H1 (cell line): ENCODE measurements at regions not wholly inside any gene's neighbourhood (a gene's known extent, or its start where the extent isn't known, plus 50 kb on each side); places are given as distances from the start of the nearest gene placed in this dataset.

ENCODE experiments used
- CTCF ChIA-PET: fragments of 300-600 bp; sonication (Branson Sonifier 250); formaldehyde crosslinking; loops from one replicate; lab custom pipeline; 2021; ENCODE audit not compliant: partially characterized antibody; lab: Charles Lee
- POLR2A ChIA-PET: fragments of 300-600 bp; sonication (Branson Sonifier 250); formaldehyde crosslinking; loops from one replicate; lab custom pipeline; 2021; ENCODE audit warnings: inconsistent platforms; ENCODE audit not compliant: partially characterized antibody; lab: Charles Lee
- DNase-seq, 2 experiments: peaks; one replicate each; pipeline versions ENCODE4 v3.0.0 to v3.0.0-alpha.2; 2010 to 2022; ENCODE audit warnings: low spot score in 2 of 2, low read depth in 1 of 2, mixed read lengths in 1 of 2
- FAIRE-seq: peaks from 2 replicates; lab custom pipeline; 2011; peaks lifted over from hg19 to GRCh38; lab: Jason Lieb, UNC
- H2AFZ ChIP-seq: 2 replicates; pipeline ENCODE4 v1.8.1; 2012; ENCODE audit warnings: low read length, inconsistent platforms
- H2AK5ac ChIP-seq: 2 replicates; pipeline ENCODE4 v1.6.1; 2013; ENCODE audit warnings: low read depth, low read length
- H2BK120ac ChIP-seq: replicated peaks from 2 replicates; pipeline ENCODE3; 2013; ENCODE audit warnings: low read depth, low read length, inconsistent platforms
- H2BK12ac ChIP-seq: 2 replicates; pipeline ENCODE4 v1.6.1; 2013; ENCODE audit warnings: low read depth, low read length
- H2BK15ac ChIP-seq: 2 replicates; pipeline ENCODE4 v1.6.1; 2013; ENCODE audit warnings: low read length
- H2BK20ac ChIP-seq: 2 replicates; pipeline ENCODE4 v1.6.1; 2013; ENCODE audit warnings: low read length
- H2BK5ac ChIP-seq: 2 replicates; pipeline ENCODE4 v1.6.1; 2013; ENCODE audit warnings: low read depth, low read length
- H3K14ac ChIP-seq: 2 replicates; pipeline ENCODE4 v1.6.1; 2013; ENCODE audit warnings: inconsistent platforms; ENCODE audit not compliant: insufficient read length
- H3K18ac ChIP-seq: 2 replicates; pipeline ENCODE4 v1.6.1; 2013; ENCODE audit warnings: low read length; ENCODE audit errors: extremely low read depth
- H3K23ac ChIP-seq: 2 replicates; pipeline ENCODE4 v1.6.1; 2013; ENCODE audit warnings: inconsistent platforms; ENCODE audit not compliant: insufficient read length
- H3K23me2 ChIP-seq: 2 replicates; pipeline ENCODE4 v1.6.1; 2013; ENCODE audit warnings: low read depth, low read length
- H3K27ac ChIP-seq: 2 replicates; pipeline ENCODE4 v1.6.1; 2011; ENCODE audit warnings: low read depth, low read length, inconsistent platforms
- H3K27me3 ChIP-seq, 4 experiments: replicated peaks in 1 of 4; 1 replicate in 1 of 4; 2 replicates in 3 of 4; pipeline versions ENCODE4 v1.6.1 to v1.8.1; 2011 to 2013; ENCODE audit warnings: low read length in 3 of 4, mild to moderate bottlenecking in 3 of 4, inconsistent platforms in 2 of 4, mixed read lengths in 2 of 4, moderate library complexity in 1 of 4; ENCODE audit not compliant: control insufficient read depth in 3 of 4, insufficient read depth in 3 of 4; ENCODE audit errors: extremely low read depth in 1 of 4
- H3K36me3 ChIP-seq, 4 experiments: 2 replicates each; pipeline versions ENCODE4 v1.6.1 to v1.8.1; 2011 to 2013; ENCODE audit warnings: mild to moderate bottlenecking in 4 of 4, low read length in 3 of 4, moderate library complexity in 2 of 4, control low read depth in 1 of 4, inconsistent platforms in 1 of 4; ENCODE audit not compliant: insufficient read depth in 4 of 4, control insufficient read depth in 2 of 4
- H3K4ac ChIP-seq: replicated peaks from 2 replicates; pipeline ENCODE3; 2013; ENCODE audit warnings: low read length, low read depth, mixed read lengths, inconsistent platforms; ENCODE audit not compliant: insufficient read length
- H3K4me1 ChIP-seq, 4 experiments: replicated peaks in 1 of 4; 1 replicate in 1 of 4; 2 replicates in 3 of 4; pipeline versions ENCODE4 v1.6.1 to v1.8.1; 2011 to 2013; ENCODE audit warnings: low read length in 3 of 4, inconsistent platforms in 2 of 4, mixed read lengths in 1 of 4; ENCODE audit not compliant: insufficient read depth in 4 of 4, control insufficient read depth in 3 of 4
- H3K4me2 ChIP-seq, 2 experiments: 2 replicates each; pipeline versions ENCODE4 v1.6.1 to v1.8.1; 2011 to 2013; ENCODE audit warnings: low read depth in 2 of 2, low read length in 2 of 2, control low read depth in 1 of 2, inconsistent platforms in 1 of 2, mild to moderate bottlenecking in 1 of 2; ENCODE audit not compliant: insufficient read depth in 1 of 2
- H3K4me3 ChIP-seq, 4 experiments: fragments of 200-600, 300-600 bp in 1 of 4; sonication (generic), shearing (Covaris generic), sonication (Bioruptor Twin) in 1 of 4; 2 replicates each; pipeline versions ENCODE4 v1.5.1 to v1.8.1; 2011 to 2016; ENCODE audit warnings: low read length in 4 of 4, low read depth in 3 of 4, control low read depth in 2 of 4, inconsistent platforms in 2 of 4, mild to moderate bottlenecking in 2 of 4, mixed read lengths in 1 of 4, moderate library complexity in 1 of 4; ENCODE audit not compliant: insufficient read depth in 2 of 4; ENCODE audit errors: extremely low read depth in 1 of 4
- H3K56ac ChIP-seq: replicated peaks from 2 replicates; pipeline ENCODE3; 2013; ENCODE audit warnings: low read depth, mild to moderate bottlenecking, mixed read lengths, low read length, inconsistent platforms; ENCODE audit not compliant: insufficient read length
- H3K79me1 ChIP-seq: 2 replicates; pipeline ENCODE4 v1.6.1; 2013; ENCODE audit warnings: low read depth, low read length, control low read depth
- H3K79me2 ChIP-seq, 2 experiments: 2 replicates each; pipeline versions ENCODE4 v1.6.1 to v1.8.1; 2012 to 2013; ENCODE audit warnings: low read length in 2 of 2, mild to moderate bottlenecking in 2 of 2, inconsistent platforms in 1 of 2; ENCODE audit not compliant: insufficient read depth in 2 of 2, control insufficient read depth in 1 of 2
- H3K9ac ChIP-seq, 4 experiments: replicated peaks in 1 of 4; 1 replicate in 1 of 4; 2 replicates in 3 of 4; pipeline versions ENCODE4 v1.6.1 to v1.8.1; 2011 to 2013; ENCODE audit warnings: low read depth in 3 of 4, low read length in 3 of 4, control low read depth in 2 of 4, mild to moderate bottlenecking in 2 of 4, moderate library complexity in 2 of 4, inconsistent platforms in 1 of 4; ENCODE audit errors: extremely low read depth in 1 of 4
- H3K9me3 ChIP-seq, 2 experiments: 2 replicates each; pipeline versions ENCODE4 v1.6.1 to v1.8.1; 2012 to 2013; ENCODE audit warnings: mild to moderate bottlenecking in 2 of 2, moderate library complexity in 2 of 2, control low read depth in 1 of 2, inconsistent platforms in 1 of 2, low read depth in 1 of 2, low read length in 1 of 2, mixed read lengths in 1 of 2; ENCODE audit not compliant: insufficient read depth in 2 of 2
- H4K20me1 ChIP-seq, 2 experiments: replicated peaks in 1 of 2; 2 replicates each; pipeline versions ENCODE3 to v1.8.1; 2011 to 2013; ENCODE audit warnings: inconsistent platforms in 2 of 2, low read length in 2 of 2, mild to moderate bottlenecking in 1 of 2; ENCODE audit not compliant: insufficient read depth in 2 of 2, control insufficient read depth in 1 of 2
- H4K5ac ChIP-seq: 2 replicates; pipeline ENCODE4 v1.6.1; 2013; ENCODE audit warnings: low read length, low read depth, mixed read lengths, inconsistent platforms; ENCODE audit not compliant: insufficient read length
- H4K8ac ChIP-seq: 2 replicates; pipeline ENCODE4 v1.8.0; 2013; ENCODE audit warnings: mild to moderate bottlenecking, moderate library complexity, low read length, inconsistent platforms; ENCODE audit not compliant: insufficient read depth; ENCODE audit errors: extremely low read depth
- H4K91ac ChIP-seq: replicated peaks from 2 replicates; pipeline ENCODE3; 2013; ENCODE audit warnings: low read length, mixed read lengths, inconsistent platforms; ENCODE audit not compliant: insufficient read length
- BRCA1 ChIP-seq: IDR thresholded peaks from 2 replicates; pipeline ENCODE4 v1.6.1; 2012; ENCODE audit warnings: low read depth, low read length, improper control_type of control experiment
- CREB1 ChIP-seq: IDR thresholded peaks from 2 replicates; pipeline ENCODE4 v1.6.1; 2012; ENCODE audit warnings: inconsistent platforms
- CTBP2 ChIP-seq: IDR thresholded peaks from 2 replicates; pipeline ENCODE4 v1.7.0; 2011; ENCODE audit warnings: borderline replicate concordance, mild to moderate bottlenecking, moderate library complexity, mixed read lengths, low read length; ENCODE audit not compliant: insufficient read depth, insufficient read length
- EP300 ChIP-seq, 2 experiments: IDR thresholded peaks; 1 replicate in 1 of 2; 2 replicates in 1 of 2; pipeline ENCODE4 v1.6.1; 2011 to 2012; ENCODE audit warnings: low read depth in 2 of 2, low read length in 2 of 2, mild to moderate bottlenecking in 2 of 2, borderline replicate concordance in 1 of 2, inconsistent platforms in 1 of 2, moderate library complexity in 1 of 2
- HDAC2 ChIP-seq, 2 experiments: fragments of 300-600 bp in 1 of 2; sonication (generic) in 1 of 2; IDR thresholded peaks; 2 replicates each; pipeline ENCODE4 v1.6.1; 2011 to 2012; ENCODE audit warnings: low read depth in 2 of 2, low read length in 2 of 2, mild to moderate bottlenecking in 2 of 2, moderate library complexity in 2 of 2, borderline replicate concordance in 1 of 2, inconsistent platforms in 1 of 2
- HDAC6 ChIP-seq: IDR thresholded peaks from one replicate; pipeline ENCODE4 v1.7.1; 2012; ENCODE audit warnings: low read depth, mild to moderate bottlenecking, inconsistent platforms, low read length, moderate library complexity
- JUND ChIP-seq: IDR thresholded peaks from 2 replicates; pipeline ENCODE4 v1.6.1; 2011; ENCODE audit warnings: mild to moderate bottlenecking, improper control_type of control experiment, low read length
- POLR2AphosphoS5 ChIP-seq: IDR thresholded peaks from 2 replicates; pipeline ENCODE4 v1.6.1; 2011; ENCODE audit warnings: low read depth, low read length
- RAD21 ChIP-seq, 2 experiments: IDR thresholded peaks in 1 of 2; conservative IDR thresholded peaks in 1 of 2; 2 replicates each; pipeline ENCODE4 v1.6.1; 2011; ENCODE audit warnings: low read depth in 2 of 2, low read length in 2 of 2, improper control_type of control experiment in 1 of 2, inconsistent platforms in 1 of 2, mild to moderate bottlenecking in 1 of 2, moderate library complexity in 1 of 2
- WGBS, 2 experiments: shearing (Covaris generic) in 1 of 2; methylation state at CpG; one replicate each; pipeline versions ENCODE4 v1.1.6 to v1.1.7; 2013 to 2015; ENCODE audit warnings: low lambda C conversion rate in 2 of 2, mixed read lengths in 2 of 2, inconsistent platforms in 1 of 2, low coverage in 1 of 2, missing lambda C conversion rate in 1 of 2; ENCODE audit not compliant: insufficient replicate concordance in 2 of 2, insufficient coverage in 1 of 2, insufficient read length in 1 of 2; ENCODE audit errors: extremely low coverage in 1 of 2, missing lambda C conversion rate in 1 of 2; 5-methylcytosine and 5-hydroxymethylcytosine counted together

- no peak for FAIRE-seq
- H4K8ac ChIP-seq, result no peak overlapping the region
- H2AFZ ChIP-seq, result no peak overlapping the region
- no peak overlapping the region for H2BK12ac ChIP-seq
- no peak overlapping the region for H3K4ac ChIP-seq
- no peaks in the 10 kb centered on the region for H3K4me1 ChIP-seq
- H3K23me2 ChIP-seq, result no peaks in the 10 kb centered on the region
- no peaks in the 10 kb centered on the region for H3K79me2 ChIP-seq
- 100% methylated on average over 1 of the region's 1 CpG; no CpG with 5 or more reads in 1 of the 2 experiments for WGBS, 2 experiments
- ChIA-PET CTCF (no interaction called here), POLR2A (interaction anchor here (1.1 kb wide), 1 partner anchor 27 kb away, joined by 3 read pairs; no protein-coding TSS in a partner anchor)
- no peak overlapping the region for H3K23ac ChIP-seq
- no peaks in the 10 kb centered on the region for H3K79me1 ChIP-seq
- H3K27ac ChIP-seq, result no peak overlapping the region
- H3K4me2 ChIP-seq, result no peak overlapping the region
- no peak overlapping the region for H2BK5ac ChIP-seq
- H3K36me3 ChIP-seq, result no peaks in the 10 kb centered on the region
- no peak for TF ChIP-seq HDAC6
- TF ChIP-seq JUND, result no peak
- no peak for TF ChIP-seq CREB1
- no peak for TF ChIP-seq EP300 (IDR thresholded peaks at IDR 0.05; ENCODE audit: borderline replicate concordance in 1 of 2, low read depth in 2 of 2, low read length in 2 of 2)
- TF ChIP-seq POLR2AphosphoS5, result no peak
- no peak for TF ChIP-seq HDAC2 (IDR thresholded peaks at IDR 0.05; ENCODE audit: borderline replicate concordance in 1 of 2, low read depth in 2 of 2, low read length in 2 of 2)
- no peak for TF ChIP-seq CTBP2
- no peak for TF ChIP-seq RAD21 (IDR thresholded peaks at IDR 0.05 in 1 of 2, conservative IDR thresholded peaks at IDR 0.05 in 1 of 2; ENCODE audit: low read depth in 2 of 2, low read length in 2 of 2)
- no peak for TF ChIP-seq BRCA1
- H4K5ac ChIP-seq, result no peak overlapping the region
- H2BK120ac ChIP-seq, result no peak overlapping the region
- no peaks in the 10 kb centered on the region for H3K9me3 ChIP-seq
- no peak overlapping the region for H3K9ac ChIP-seq
- H3K18ac ChIP-seq, result no peak overlapping the region
- H4K91ac ChIP-seq, result no peak overlapping the region
- H3K56ac ChIP-seq, result no peak overlapping the region
- no peak overlapping the region for H2BK15ac ChIP-seq
- no peak overlapping the region for H3K4me3 ChIP-seq
- DNase-seq, result no peak
- H3K14ac ChIP-seq, result no peak overlapping the region
- no peaks in the 10 kb centered on the region for H3K27me3 ChIP-seq
- H2BK20ac ChIP-seq, result no peak overlapping the region
- H4K20me1 ChIP-seq, result no peaks in the 10 kb centered on the region
- no peak overlapping the region for H2AK5ac ChIP-seq
Observed at GRCh38 chrX:147763131-147763530, 148.6 kb upstream of the FMR1 start.
